GM20000 (cell line): ENCODE measurements at regions not wholly inside any gene's neighbourhood (a gene's known extent, or its start where the extent isn't known, plus 50 kb on each side); places are given as distances from the start of the nearest gene placed in this dataset.

Experiments
- DNase-seq: peaks from one replicate; pipeline ENCODE4 v3.0.0; 2012; ENCODE audit warnings: low spot score
- TF ChIP-seq, protein P1 (sequence below): IDR thresholded peaks from 2 replicates; pipeline ENCODE4 v1.5.1; 2012; ENCODE audit warnings: mild to moderate bottlenecking, control low read depth; ENCODE audit errors: extremely low read depth, missing control alignments

GRCh38 chr2:8170552-8171327 lies 511.1 kb upstream of the ID2 start:
- TF ChIP-seq, protein P1, sequence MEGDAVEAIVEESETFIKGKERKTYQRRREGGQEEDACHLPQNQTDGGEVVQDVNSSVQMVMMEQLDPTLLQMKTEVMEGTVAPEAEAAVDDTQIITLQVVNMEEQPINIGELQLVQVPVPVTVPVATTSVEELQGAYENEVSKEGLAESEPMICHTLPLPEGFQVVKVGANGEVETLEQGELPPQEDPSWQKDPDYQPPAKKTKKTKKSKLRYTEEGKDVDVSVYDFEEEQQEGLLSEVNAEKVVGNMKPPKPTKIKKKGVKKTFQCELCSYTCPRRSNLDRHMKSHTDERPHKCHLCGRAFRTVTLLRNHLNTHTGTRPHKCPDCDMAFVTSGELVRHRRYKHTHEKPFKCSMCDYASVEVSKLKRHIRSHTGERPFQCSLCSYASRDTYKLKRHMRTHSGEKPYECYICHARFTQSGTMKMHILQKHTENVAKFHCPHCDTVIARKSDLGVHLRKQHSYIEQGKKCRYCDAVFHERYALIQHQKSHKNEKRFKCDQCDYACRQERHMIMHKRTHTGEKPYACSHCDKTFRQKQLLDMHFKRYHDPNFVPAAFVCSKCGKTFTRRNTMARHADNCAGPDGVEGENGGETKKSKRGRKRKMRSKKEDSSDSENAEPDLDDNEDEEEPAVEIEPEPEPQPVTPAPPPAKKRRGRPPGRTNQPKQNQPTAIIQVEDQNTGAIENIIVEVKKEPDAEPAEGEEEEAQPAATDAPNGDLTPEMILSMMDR, result no peak
- no peak for DNase-seq

- no peak for DNase-seq
- TF ChIP-seq, protein P1, result no peak
These were observed 510.2 kb upstream of the ID2 start for GRCh38 chr2:8171608-8172007.

DNA sequence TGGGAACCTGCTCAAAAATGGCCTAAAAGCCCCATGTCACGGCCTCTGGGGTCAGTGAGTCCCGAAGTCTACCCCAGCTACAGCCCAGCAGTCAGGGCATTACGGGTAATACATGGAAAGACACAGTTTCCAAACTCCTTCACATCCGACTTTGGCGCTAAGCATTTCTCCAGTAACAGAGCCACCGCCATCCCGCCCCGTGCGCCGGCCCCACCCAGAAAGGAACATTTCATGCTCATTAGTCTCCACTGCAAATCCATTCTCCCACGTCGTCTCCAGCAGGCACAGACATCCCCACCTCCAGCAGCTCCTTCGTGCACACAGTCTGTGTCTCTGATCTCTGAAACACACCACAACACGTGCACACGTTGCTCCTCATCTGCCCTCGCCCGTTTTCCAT lies 509.2 kb upstream of the ID2 start:
- TF ChIP-seq, protein P1, result no peak
- DNase-seq, result no peak

GRCh38 chr2:8174641-8175257 lies 507.1 kb upstream of the ID2 start:
- no peak for DNase-seq
- TF ChIP-seq, protein P1, result no peak

DNA sequence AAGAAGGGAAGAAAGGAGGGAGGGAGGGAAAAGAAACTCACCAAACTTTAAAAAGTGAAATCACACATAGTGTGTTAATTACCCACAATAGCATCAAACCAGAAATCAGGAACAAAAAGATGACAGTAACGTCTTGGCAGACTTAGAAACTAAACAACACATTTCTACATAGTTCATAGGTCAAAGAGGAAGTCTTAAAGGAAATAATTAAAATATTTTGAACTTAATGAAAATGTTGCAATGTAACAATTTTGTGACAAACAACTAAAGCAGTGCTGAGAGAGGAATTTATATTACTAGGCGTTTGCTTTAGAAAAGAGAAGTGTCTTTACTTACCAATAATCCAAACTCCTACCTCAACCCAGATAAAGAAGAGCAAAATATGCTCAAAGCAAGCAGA lies 505.0 kb upstream of the ID2 start:
- no peak for DNase-seq
- TF ChIP-seq, protein P1, result no peak

- DNase-seq, result no peak
- TF ChIP-seq, protein P1, result no peak
These were observed 504.3 kb upstream of the ID2 start for GRCh38 chr2:8177566-8177965.

DNA sequence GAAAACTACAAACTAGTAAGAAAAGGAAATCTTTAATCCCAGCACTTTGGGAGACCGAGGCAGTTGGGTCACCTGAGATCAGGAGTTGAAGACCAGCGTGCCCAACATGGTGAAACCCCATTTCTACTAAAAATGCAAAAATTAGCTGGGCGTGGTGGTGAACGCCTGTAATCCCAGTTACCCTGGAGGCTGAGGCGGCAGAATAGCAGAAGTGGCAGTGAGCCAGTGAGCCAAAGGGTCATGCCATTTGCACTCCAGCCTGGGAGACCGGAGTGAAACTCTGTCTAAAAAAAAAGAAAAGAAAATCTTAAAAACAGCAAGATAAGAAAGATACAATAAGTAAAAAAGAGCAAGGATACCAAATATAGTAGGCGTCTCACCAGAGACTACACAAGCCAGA lies 502.9 kb upstream of the ID2 start:
- DNase-seq, result no peak
- TF ChIP-seq, protein P1, result no peak
